Hematopoietic multipotent progenitor cell (in vitro differentiated cells): ENCODE measurements at regions not wholly inside any gene's neighbourhood (a gene's known extent, or its start where the extent isn't known, plus 50 kb on each side); places are given as distances from the start of the nearest gene placed in this dataset.

Experiments used
- DNase-seq, 3 donors: peaks; one replicate each; pipeline ENCODE4 v3.0.0-alpha.2; 2011 to 2015; ENCODE audit warnings: low read depth in 2 of 3, low spot score in 2 of 3

DNA sequence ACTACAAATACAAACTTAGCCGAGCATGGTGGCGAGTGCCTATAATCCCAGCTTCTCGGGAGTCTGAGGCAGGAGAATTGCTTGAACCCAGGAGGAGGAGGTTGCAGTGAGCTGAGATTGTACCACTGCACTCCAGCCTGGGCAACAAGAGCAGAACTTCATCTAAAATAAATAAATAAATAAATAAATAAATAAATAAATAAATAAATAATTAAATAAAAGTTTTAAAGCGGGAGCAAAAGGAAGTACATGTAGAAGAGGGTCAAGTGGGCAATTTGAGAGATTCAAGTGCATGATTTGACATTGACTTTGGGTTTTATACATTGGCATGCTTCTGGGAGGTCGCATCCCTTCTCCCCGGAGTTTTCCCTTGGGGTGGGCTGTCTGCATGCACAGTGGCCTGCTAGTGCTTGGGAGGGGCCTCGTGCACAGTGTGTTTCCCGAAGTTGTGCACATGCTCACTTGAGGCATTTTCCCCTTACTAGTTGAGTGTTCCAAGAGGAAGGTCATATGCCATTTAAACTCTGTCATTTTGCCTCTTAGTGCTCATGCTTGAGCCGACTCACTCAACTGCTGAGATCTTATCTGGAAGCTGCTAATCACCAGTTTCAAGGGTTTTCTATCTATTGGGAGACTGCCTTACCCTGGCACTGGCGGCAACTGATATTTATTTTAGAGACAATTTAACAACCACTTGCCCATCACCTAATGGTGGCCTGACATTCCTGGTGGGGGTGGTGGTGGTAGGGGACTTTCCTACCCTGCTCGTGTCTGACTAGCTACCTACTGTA, 193.2 kb upstream of the MPHOSPH6 start:
- DNase-seq, result no peak

GRCh38 chr16:82361885-82362284, 191.9 kb upstream of the MPHOSPH6 start:
- no peak for DNase-seq

GRCh38 chr16:82360024-82360783, 190.2 kb upstream of the MPHOSPH6 start:
- DNase-seq, result no peak

DNA sequence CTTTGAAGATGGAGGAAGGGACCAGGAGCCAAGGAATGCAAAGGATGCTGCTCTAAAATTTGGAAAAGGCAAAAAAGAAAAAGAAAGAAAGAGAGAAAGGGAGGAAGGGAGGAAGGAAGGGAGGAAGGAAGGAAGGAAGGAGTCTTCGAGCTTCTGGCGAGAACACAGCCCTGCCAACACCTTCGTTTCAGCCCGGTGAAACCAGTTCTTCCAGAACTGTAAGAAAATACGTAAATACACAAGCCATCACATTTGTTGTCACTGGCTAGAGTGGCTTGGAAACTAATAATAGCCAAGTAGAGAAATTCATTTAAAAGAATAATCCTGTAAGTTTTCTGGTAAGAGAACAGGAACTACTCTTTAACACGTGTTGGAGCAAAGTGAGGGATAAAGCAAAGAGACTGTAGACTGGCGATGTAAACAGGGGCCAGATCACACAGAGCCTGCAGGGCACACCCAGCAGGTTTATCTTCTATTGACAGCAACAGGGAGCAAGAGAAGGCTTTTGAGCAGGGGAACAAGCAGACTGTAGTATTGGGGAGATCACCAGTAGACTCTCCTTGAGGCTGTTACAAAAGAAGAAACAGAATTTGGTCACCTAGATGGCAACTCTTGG, 188.7 kb upstream of the MPHOSPH6 start:
- no peak for DNase-seq

- no peak for DNase-seq
These were observed 188.1 kb upstream of the MPHOSPH6 start for GRCh38 chr16:82358161-82358560.

- DNase-seq, result no peak
These were observed 187.2 kb upstream of the MPHOSPH6 start for GRCh38 chr16:82357237-82357636.

GRCh38 chr16:82350560-82350959, 180.5 kb upstream of the MPHOSPH6 start:
- no peak for DNase-seq

DNA sequence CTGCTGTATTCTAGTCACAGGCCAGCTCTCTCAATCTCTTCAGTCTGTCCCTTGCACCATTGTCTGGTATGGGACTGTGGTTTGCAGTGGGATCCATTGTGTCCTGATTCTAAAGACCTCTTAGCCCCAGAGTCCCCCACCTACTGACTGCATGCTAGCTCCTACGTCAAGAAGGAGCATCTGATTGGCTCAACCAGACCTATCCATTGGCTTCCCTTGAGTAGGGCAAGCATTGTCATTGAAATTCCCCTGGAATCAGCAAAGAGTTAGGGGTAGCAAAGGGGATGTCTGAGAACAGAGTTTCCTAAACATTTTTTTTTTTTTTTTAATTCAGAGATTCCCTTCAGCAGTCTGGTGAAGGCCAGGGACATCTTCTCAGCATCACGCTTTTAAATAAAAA, 175.3 kb upstream of the MPHOSPH6 start:
- no peak for DNase-seq

DNA sequence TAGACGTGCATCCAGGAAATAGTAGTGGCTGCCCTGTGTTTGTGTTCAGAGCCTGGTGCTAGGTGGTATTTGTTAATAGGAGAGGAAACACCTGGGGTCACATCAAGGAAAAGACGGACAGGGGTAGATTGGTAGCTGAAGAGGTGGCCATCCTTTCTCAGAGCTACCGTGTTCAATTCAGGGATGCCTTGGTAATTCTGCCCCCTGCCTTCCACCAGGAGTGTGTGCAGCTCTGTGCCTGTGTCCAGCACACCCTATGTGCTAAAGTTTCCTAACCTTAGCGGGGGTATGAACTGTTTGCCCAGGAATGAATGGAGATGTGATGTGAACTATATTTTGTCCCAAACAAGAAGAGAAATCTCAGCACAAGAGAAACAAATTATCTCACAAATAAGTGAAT, 174.1 kb upstream of the MPHOSPH6 start:
- no peak for DNase-seq

DNA sequence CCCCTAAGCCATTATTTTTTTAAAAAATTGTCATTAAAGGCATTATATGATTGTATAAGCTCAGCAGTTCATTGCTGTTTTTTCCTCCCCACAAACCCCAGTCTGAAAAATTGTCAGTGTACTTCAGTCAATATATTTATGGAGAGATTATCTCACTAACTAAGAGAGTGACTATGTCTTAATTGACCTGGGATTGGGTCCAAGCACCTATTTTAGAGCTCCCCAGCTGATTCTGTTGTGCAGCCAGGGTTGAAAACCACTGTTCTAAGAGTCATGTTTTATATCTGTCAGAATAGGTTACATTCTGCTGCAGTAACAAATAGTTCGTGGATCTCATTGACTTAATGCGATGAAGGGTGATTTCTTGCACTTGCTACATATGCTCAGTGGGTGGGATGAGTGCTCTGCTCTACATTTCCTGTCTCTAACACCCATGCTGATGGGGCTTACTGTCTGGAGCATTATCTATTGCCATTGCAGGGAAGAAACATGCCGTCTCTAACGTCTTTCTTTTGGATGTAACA, 171.2 kb upstream of the MPHOSPH6 start:
- DNase-seq, result no peak

DNA sequence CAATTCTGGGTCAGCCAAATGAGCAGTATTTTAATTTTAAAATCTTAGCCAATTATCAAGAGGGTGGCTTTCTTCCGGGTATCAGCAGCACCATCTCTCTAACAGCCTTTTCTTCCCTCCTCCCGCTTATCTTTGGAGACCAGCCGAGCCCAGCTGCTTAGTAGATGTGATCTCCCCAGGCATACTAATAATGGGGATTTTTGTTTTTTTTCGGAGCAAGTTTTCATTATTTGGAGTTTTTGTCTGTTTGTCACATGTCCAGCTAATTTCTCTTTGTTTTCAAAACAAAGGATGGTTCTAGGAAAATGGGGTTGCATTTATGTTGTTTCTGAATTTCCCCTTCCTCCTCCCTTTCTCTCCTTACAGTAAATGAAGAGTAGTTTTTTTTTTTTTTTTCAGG, 170.5 kb upstream of the MPHOSPH6 start:
- no peak for DNase-seq

- DNase-seq, result no peak
These were observed 167.3 kb upstream of the MPHOSPH6 start for GRCh38 chr16:82337355-82337754.

GRCh38 chr16:82331974-82332750, 162.1 kb upstream of the MPHOSPH6 start:
- DNase-seq, result no peak

DNA sequence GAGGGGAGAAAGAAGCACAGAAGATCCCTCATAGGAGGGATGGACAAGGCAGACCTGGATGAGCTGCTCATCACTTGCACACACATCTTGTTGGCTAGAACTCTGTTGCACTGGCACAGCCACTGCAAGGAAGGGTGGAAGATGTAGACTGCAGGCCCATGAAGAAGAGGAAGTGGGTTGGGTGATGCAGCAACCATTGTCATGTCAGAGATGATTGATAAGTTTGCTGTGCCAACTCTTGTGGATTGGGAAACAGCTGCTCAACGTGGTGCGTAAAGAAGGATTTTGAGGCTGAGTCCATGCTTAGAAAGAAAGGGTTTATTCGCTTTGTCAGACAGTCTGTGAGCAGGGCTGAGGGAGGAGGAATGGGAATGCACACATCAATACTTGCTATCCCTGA, 161.4 kb upstream of the MPHOSPH6 start:
- peak in 1 of 3 donors; percentile 11 for DNase-seq

GRCh38 chr16:82329504-82330192, 159.6 kb upstream of the MPHOSPH6 start:
- DNase-seq, result no peak

GRCh38 chr16:82328881-82329469, 159.0 kb upstream of the MPHOSPH6 start:
- no peak for DNase-seq

GRCh38 chr16:82323171-82323570, 153.1 kb upstream of the MPHOSPH6 start:
- no peak for DNase-seq

DNA sequence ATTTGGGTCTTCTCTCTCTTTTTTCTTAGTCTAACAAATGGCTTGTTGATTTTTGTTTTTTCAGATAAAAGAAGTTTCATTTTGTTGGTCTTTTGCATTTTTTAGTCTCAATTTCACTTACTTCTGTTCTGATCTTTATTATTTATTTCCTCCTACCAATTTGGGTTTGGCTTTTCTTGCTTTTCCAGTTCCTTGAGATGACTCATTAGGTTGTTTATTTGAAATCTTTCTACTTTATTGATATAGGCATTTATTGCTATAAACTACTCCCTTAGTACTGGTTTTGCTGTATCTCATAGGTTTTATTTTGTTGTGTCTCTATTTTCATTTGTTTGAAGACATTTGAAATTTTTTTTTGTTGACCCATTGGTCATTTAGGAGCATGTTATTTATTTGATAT, 152.2 kb upstream of the MPHOSPH6 start:
- DNase-seq, result no peak

DNA sequence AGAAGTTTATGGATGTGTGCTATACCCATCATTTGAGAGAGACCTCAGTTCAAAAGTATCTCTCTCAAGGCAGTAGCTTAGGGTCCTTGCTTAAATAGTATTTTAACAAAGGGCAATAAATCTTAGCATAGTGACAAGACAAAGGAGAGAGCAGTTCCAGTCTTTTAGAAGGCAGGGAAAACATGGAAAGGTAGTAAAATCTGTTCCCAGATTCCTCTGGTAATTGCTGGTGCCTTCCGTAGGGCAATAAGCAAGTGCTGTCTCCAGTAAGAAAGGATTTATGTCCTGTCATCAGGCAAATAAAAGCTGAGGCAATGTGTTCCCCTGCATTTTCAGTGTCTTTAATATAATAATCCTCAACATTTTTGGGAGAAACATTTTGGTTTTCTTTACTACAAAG, 149.0 kb upstream of the MPHOSPH6 start:
- DNase-seq, result no peak
